Thyroid gland (tissue), 4 donors: ENCODE measurements at regions not wholly inside any gene's neighbourhood (a gene's known extent, or its start where the extent isn't known, plus 50 kb on each side); places are given as distances from the start of the nearest gene placed in this dataset.
A peak's percentile ranks its signal among the peaks of the same experiment; 100 is the strongest.

Experiments
- DNase-seq, 2 donors: peaks; one replicate each; pipeline ENCODE4 v3.0.0-alpha.2; 2019
- H3K27ac ChIP-seq, 3 donors: fragments of 200-600 bp; sonication (generic); 1 replicate in 2 of 3; 2 replicates in 1 of 3; pipeline ENCODE4 v1.5.1; 2016 to 2019; ENCODE audit warnings: mild to moderate bottlenecking in 1 of 3, moderate library complexity in 1 of 3
- H3K27me3 ChIP-seq: fragments of 200-600 bp; sonication (generic); one replicate; pipeline ENCODE4 v1.5.1; 2019
- H3K36me3 ChIP-seq, 2 donors: fragments of 200-600 bp; sonication (generic); one replicate each; pipeline ENCODE4 v1.5.1; 2016 to 2019
- H3K4me1 ChIP-seq, 2 donors: fragments of 200-600 bp; sonication (generic); one replicate each; pipeline ENCODE4 v1.5.1; 2017 to 2019
- H3K4me3 ChIP-seq, 3 donors: fragments of 200-600 bp; sonication (generic); replicated peaks in 1 of 3; 1 replicate in 2 of 3; 2 replicates in 1 of 3; pipeline ENCODE4 v1.5.1; 2016; ENCODE audit warnings: mild to moderate bottlenecking in 1 of 3
- H3K9me3 ChIP-seq: fragments of 200-600 bp; sonication (generic); one replicate; pipeline ENCODE4 v1.5.1; 2017
- CTCF ChIP-seq, 6 experiments: fragments of 200-600 bp in 3 of 6; fragments of 450-650 bp in 3 of 6; sonication (generic) in 3 of 6; IDR thresholded peaks; one replicate each; pipeline ENCODE4 v1.5.1; 2016 to 2019; ENCODE audit warnings: antibody characterized with exemption in 6 of 6, mild to moderate bottlenecking in 2 of 6, inconsistent platforms in 1 of 6, moderate library complexity in 1 of 6
- POLR2A ChIP-seq, 2 donors: fragments of 450-650 bp; IDR thresholded peaks; one replicate each; pipeline ENCODE4 v1.6.1; 2017; ENCODE audit warnings: antibody characterized with exemption in 2 of 2, mild to moderate bottlenecking in 2 of 2, moderate library complexity in 1 of 2
- WGBS, 2 donors: methylation state at CpG; one replicate each; pipeline ENCODE4 v1.1.5; 2017; 5-methylcytosine and 5-hydroxymethylcytosine counted together
- intact Hi-C: fragments of 100-400 bp; cut with DNase I; formaldehyde crosslinking; loops from one replicate; pipeline ENCODE4 v1.15.1; 2023

- peaks cover 65 to 85% of the 10 kb centered on the region in 2 donors for H3K4me1 ChIP-seq
- H3K36me3 ChIP-seq, result no peaks in the 10 kb centered on the region
- peak overlapping the region; percentile 92 to 97 (median 96) for H3K27ac ChIP-seq
- no peak overlapping the region for H3K4me3 ChIP-seq
- no peaks in the 10 kb centered on the region for H3K27me3 ChIP-seq
- intact Hi-C loops, result no loop called here
- no peaks in the 10 kb centered on the region for H3K9me3 ChIP-seq
- DNase-seq, result peak; percentile 47 to 60
- 73 to 77% methylated on average over 4 of the region's 4 CpGs for WGBS, 2 donors
- TF ChIP-seq POLR2A (IDR thresholded peaks at IDR 0.05), result no peak
- TF ChIP-seq CTCF (IDR thresholded peaks at IDR 0.05), result no peak
These were observed 53.7 kb upstream of the TRAK1 start for GRCh38 chr3:42037318-42037945.

- no peak overlapping the region for H3K4me3 ChIP-seq
- no peaks in the 10 kb centered on the region for H3K36me3 ChIP-seq
- 10 to 22% methylated on average over 3 of the region's 3 CpGs for WGBS, 2 donors
- TF ChIP-seq POLR2A (IDR thresholded peaks at IDR 0.05), result peak in 1 of 2 donors; percentile 60
- TF ChIP-seq CTCF (IDR thresholded peaks at IDR 0.05), result no peak
- H3K27me3 ChIP-seq, result no peaks in the 10 kb centered on the region
- H3K27ac ChIP-seq, result peak overlapping the region; percentile 92 to 97 (median 96)
- peak; percentile 78 to 80 for DNase-seq
- H3K9me3 ChIP-seq, result no peaks in the 10 kb centered on the region
- intact Hi-C loops, result no loop called here
- peaks cover 72 to 85% of the 10 kb centered on the region in 2 donors for H3K4me1 ChIP-seq
These were observed 54.7 kb upstream of the TRAK1 start for GRCh38 chr3:42036483-42036823.

- peak overlapping the region; percentile 92 to 97 (median 96) for H3K27ac ChIP-seq
These were observed 55.2 kb upstream of the TRAK1 start for GRCh38 chr3:42035816-42036482.

GRCh38 chr3:42035007-42035406 is 56.1 kb upstream of the TRAK1 start:
- no peak for DNase-seq
- Histone ChIP-seq H3K27me3 (no peaks in the 10 kb centered on the region), H3K27ac (peak overlapping the region; percentile 92 to 97 (median 96)), H3K4me3 (no peak overlapping the region), H3K36me3 (no peaks in the 10 kb centered on the region), H3K9me3 (no peaks in the 10 kb centered on the region), H3K4me1 (peaks cover 66 to 77% of the 10 kb centered on the region in 2 donors)
- intact Hi-C loops, result no loop called here
- no peak for TF ChIP-seq CTCF (IDR thresholded peaks at IDR 0.05)
- no peak for TF ChIP-seq POLR2A (IDR thresholded peaks at IDR 0.05)
- 97 to 99% methylated on average over 3 of the region's 3 CpGs for WGBS, 2 donors

More at GRCh38 chr3:42035816-42036482, 55.2 kb upstream of the TRAK1 start:
- no peak for TF ChIP-seq POLR2A (IDR thresholded peaks at IDR 0.05)
- no peak for TF ChIP-seq CTCF (IDR thresholded peaks at IDR 0.05)
- H3K36me3 ChIP-seq, result no peaks in the 10 kb centered on the region
- intact Hi-C loops, result no loop called here
- no peak overlapping the region for H3K4me3 ChIP-seq
- 34 to 43% methylated on average over 4 of the region's 4 CpGs for WGBS, 2 donors
- no peaks in the 10 kb centered on the region for H3K27me3 ChIP-seq
- H3K4me1 ChIP-seq, result peaks cover 74 to 85% of the 10 kb centered on the region in 2 donors
- H3K9me3 ChIP-seq, result no peaks in the 10 kb centered on the region
- DNase-seq, result peak; percentile 62 to 68

- Histone ChIP-seq H3K36me3 (no peaks in the 10 kb centered on the region), H3K4me1 (peaks cover 65 to 73% of the 10 kb centered on the region in 2 donors), H3K4me3 (no peak overlapping the region), H3K27ac (peak overlapping the region; percentile 70 to 97 (median 96)), H3K27me3 (no peaks in the 10 kb centered on the region), H3K9me3 (no peaks in the 10 kb centered on the region)
- DNase-seq, result no peak
- WGBS, 2 donors, result 95 to 100% methylated on average over 2 of the region's 2 CpGs
- intact Hi-C loops, result no loop called here
- TF ChIP-seq POLR2A (IDR thresholded peaks at IDR 0.05) (no peak), CTCF (IDR thresholded peaks at IDR 0.05) (no peak)
These were observed 57.4 kb upstream of the TRAK1 start for GRCh38 chr3:42033741-42034140.
